ENCODE measurements at regions not wholly inside any gene's neighbourhood (a gene's known extent, or its start where the extent isn't known, plus 50 kb on each side); places are given as distances from the start of the nearest gene placed in this dataset.

- H3K27me3 ChIP-seq, result no peaks in the 10 kb centered on the region
- H3K4me1 ChIP-seq, result no peaks in the 10 kb centered on the region
- TF ChIP-seq POLR2AphosphoS5 (IDR thresholded peaks at IDR 0.05) (no peak), CTCF (IDR thresholded peaks at IDR 0.05) (no peak), EP300 (IDR thresholded peaks at IDR 0.05) (no peak), POLR2A (IDR thresholded peaks at IDR 0.05) (no peak)
- intact Hi-C loops (cut with DNase I; ENCODE audit: low total_unique reads), result no loop called here
- no peak overlapping the region for H3K4me3 ChIP-seq
- WGBS, 5 donors, result 35 to 50% (median 39%) methylated on average over 2 of the region's 2 CpGs
- no peak for DNase-seq
- H3K9me3 ChIP-seq, result peaks cover 0 to 16% (median 4%) of the 10 kb centered on the region in 4 donors
- no peak overlapping the region for H3K27ac ChIP-seq
- H3K36me3 ChIP-seq, result no peaks in the 10 kb centered on the region
These were observed 58.6 kb upstream of the MNS1 start for GRCh38 chr15:56523521-56523920.

- H3K4me3 ChIP-seq, result no peak overlapping the region
- intact Hi-C loops (cut with DNase I; ENCODE audit: low total_unique reads), result no loop called here
- TF ChIP-seq EP300 (IDR thresholded peaks at IDR 0.05), result no peak
- TF ChIP-seq POLR2A (IDR thresholded peaks at IDR 0.05), result no peak
- no peak for TF ChIP-seq CTCF (IDR thresholded peaks at IDR 0.05)
- no peak for TF ChIP-seq POLR2AphosphoS5 (IDR thresholded peaks at IDR 0.05)
- peaks cover 0 to 32% (median 7%) of the 10 kb centered on the region in 4 donors for H3K9me3 ChIP-seq
- no peaks in the 10 kb centered on the region for H3K4me1 ChIP-seq
- no peak for DNase-seq
- no peaks in the 10 kb centered on the region for H3K36me3 ChIP-seq
- no peaks in the 10 kb centered on the region for H3K27me3 ChIP-seq
- no peak overlapping the region for H3K27ac ChIP-seq
These were observed 54.1 kb upstream of the MNS1 start for GRCh38 chr15:56519000-56519399.

Data from stomach (tissue), 8 donors.